NCI-H2171 treated with DMSO at 0.1 percent for 48 hours (cell line): ENCODE measurements at regions not wholly inside any gene's neighbourhood (a gene's known extent, or its start where the extent isn't known, plus 50 kb on each side); places are given as distances from the start of the nearest gene placed in this dataset.
"Not testable (repeated sequence)": the region's sequence is repeated elsewhere in the genome, so short reads cannot be mapped to it uniquely, and the experiment has no call there.

ENCODE experiments used
- DNase-seq: peaks from one replicate; lab custom pipeline; 2025; lab: John Stamatoyannopoulos, UW

GRCh38 chr2:67096886-67097285 is 300.2 kb upstream of the ETAA1 start:
- no peak for DNase-seq

DNA sequence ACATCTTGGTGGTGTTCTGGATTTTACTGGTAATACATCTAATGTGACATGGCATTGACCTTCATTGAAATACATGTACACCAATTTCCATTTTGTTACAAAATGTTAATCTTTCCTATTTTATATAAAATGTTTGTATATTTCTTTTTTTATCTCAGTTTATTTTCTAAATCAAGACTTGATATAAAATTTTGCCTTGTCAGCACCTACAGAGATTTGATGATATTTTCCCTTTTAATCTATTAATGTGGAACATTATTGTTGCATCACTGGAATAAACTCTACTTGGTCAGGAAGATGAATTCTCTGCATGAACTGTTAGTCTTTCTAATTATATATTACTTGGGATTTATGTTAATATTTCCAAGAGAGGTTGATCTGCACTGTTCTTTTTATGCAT is 294.0 kb upstream of the ETAA1 start:
- no peak for DNase-seq

DNA sequence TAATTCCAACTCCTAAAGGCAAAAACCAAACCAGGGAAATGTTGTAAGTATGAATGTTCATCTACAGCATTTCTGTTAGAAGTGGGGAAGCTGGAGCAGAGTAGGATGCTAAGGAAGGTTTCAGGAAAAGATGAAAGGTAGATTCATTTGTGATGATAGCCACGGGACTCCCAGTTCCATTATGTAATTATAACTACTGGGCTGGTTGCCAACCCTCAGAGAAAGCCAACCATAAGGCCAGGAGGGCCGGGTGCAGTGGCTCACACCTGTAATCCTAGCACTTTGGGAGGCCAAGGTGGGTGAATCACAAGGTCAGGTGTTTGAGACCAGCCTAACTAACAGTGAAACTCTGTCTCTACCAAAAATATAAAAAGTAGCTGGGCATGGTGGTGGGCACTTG is 288.9 kb upstream of the ETAA1 start:
- DNase-seq = peak; percentile 63

DNA sequence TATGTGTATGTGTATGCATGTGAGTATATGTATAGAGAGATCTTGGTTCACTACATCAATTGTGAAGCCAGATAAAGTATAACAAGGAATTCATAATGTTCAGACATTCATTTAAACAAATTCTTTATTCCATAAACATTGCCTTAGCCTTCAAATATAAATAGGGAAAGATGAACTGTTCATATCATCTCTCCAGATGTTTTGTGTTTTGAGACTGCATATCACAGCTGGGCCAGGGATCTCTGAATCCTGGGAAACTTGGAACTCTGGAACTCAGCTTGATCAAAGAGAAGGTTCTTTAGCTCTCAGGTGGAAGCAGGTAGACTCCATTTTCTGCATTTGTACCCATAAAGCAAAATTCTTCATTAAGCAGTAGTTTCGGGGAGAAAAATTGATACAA is 272.6 kb upstream of the ETAA1 start:
- no peak for DNase-seq

- DNase-seq = no peak
Measured at GRCh38 chr2:67130531-67131256, 266.4 kb upstream of the ETAA1 start.

- no peak for DNase-seq
Measured at GRCh38 chr2:67131257-67131609, 265.9 kb upstream of the ETAA1 start.

DNA sequence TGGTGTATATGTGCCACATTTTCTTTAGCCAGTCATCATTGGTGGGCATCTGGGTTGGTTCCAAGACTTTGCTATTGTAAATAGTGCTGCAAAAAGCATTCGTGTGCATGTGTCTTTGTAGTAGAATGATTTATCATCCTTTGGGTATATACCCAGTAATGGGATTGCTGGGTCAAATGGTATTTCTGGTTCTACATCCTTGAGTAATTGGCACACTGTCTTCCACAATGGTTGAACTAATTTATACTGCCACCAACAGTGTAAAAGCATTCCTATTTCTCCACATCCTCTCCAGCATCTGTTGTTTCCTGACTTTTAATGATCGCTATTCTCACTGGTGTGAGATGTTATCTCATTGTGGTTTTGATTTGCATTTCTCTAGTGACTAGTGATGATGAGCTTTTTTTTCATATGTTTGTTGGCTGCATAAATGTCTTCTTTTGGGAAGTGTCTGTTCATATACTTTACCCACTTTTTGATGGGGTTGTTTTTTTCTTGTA is 264.6 kb upstream of the ETAA1 start:
- not testable (repeated sequence) for DNase-seq

DNA sequence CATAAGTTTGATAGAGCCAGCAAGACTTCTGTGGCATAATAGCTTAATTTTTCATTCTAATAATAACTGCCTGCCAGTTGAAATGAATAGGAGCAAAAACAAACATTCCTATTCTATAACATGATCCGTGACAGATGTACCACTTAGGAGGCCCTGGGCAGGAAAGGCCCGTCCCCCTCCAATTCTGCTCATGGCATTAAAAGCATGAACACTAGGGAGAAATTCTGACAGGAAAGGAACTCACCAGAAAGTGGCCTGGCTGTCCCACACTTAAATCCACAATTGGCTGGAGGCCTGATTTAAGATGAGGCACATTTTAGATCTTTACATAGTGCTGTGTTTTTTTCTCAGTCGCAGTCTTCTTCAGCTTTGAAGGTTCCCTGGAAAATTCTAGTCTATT is 261.9 kb upstream of the ETAA1 start:
- peak; percentile 43 for DNase-seq

GRCh38 chr2:67137699-67138098 is 259.4 kb upstream of the ETAA1 start:
- no peak for DNase-seq

GRCh38 chr2:67142071-67142470 is 255.1 kb upstream of the ETAA1 start:
- no peak for DNase-seq

- DNase-seq = no peak
Measured at GRCh38 chr2:67142741-67143140, 254.4 kb upstream of the ETAA1 start.

DNA sequence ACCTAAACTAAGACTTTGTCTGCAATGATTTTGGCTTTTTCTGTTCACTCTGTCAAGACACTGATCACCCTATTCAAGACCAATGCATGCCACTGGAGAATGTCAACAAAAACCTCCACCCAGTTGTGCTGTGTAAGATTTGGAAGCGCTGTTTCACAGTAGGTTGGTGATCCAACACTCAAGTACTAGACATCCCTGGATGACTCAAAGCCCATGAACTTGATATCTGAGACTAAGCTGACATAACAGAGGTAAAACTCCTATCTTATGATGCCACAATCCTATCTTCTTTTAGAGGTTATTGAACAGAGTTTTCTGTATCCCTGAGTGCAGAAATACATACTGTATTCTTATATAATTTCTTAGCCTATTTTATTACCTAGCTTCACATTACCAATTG is 251.3 kb upstream of the ETAA1 start:
- no peak for DNase-seq

DNA sequence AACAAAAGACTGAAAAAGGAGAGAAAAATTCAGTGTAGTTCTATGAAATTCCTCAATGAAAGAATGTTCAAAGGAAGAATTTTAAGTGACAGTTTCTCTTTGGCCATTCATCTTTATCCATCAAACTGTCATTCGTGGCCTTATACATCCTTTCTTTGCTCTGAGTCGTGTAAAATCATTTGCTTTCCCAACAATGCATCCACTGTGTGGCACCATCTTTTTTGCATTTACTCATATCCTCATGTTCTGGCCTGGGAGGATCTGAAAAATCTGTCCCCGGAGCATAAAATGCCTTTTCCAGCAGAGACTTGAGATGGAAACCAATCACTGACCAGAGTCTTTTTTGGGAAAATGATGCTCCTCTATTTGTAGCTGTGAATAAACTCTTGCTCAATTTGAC is 240.3 kb upstream of the ETAA1 start:
- no peak for DNase-seq

- DNase-seq = no peak
Measured at GRCh38 chr2:67158718-67159117, 238.4 kb upstream of the ETAA1 start.

- DNase-seq = no peak
Measured at GRCh38 chr2:67159929-67160328, 237.2 kb upstream of the ETAA1 start.

- no peak for DNase-seq
Measured at GRCh38 chr2:67164771-67165522, 232.2 kb upstream of the ETAA1 start.

GRCh38 chr2:67165523-67165990 is 231.6 kb upstream of the ETAA1 start:
- no peak for DNase-seq

DNA sequence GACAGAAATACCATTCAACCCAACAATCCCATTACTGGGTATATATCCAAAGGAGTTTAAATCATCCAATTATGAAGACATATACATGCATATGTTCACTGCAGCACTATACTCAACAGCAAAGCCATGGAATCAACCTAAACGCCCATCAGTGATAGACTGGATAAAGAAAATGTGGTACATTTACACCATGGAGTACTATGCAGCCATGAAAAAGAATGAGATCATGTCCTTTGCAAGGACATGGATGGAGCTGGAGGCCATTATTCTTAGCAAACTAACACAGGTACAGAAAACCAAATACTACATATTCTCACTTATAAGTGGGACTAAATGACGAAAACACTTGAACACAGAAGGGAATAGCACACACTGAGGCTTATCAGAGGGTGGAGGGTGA is 230.6 kb upstream of the ETAA1 start:
- DNase-seq = not testable (repeated sequence)

DNA sequence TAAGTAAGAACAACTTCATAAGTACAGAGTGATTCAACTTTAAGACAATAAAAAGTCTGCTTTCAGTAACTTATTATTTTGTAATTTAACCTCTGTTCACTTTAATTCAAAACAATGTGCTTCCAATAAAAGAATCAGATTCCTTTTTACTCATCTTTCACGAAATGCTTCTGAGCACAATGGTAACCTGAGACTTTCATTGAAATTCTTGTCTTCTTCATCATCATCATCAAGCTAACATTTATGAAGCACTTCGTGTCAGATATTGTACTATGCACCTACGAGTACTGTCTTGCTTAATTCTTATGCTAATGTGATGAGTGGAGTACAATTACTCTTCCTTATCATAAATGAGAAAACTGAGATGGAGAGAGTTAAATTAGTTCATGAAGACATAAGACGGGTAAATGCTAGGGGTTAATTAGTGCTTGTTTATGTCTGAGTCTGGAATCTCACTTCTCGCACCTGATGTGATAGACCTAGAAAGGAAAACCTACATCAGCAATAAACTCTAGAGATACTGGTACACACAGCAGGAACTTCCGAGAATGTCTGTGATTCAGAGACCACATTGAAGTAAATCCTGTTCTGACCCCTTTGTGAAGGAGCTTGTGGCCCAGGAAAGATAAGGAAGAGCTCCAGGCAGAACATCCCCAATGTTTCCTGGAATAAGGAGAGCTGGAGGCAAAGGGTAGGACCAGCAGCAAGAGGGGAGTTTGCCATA is 227.6 kb upstream of the ETAA1 start:
- no peak for DNase-seq

DNA sequence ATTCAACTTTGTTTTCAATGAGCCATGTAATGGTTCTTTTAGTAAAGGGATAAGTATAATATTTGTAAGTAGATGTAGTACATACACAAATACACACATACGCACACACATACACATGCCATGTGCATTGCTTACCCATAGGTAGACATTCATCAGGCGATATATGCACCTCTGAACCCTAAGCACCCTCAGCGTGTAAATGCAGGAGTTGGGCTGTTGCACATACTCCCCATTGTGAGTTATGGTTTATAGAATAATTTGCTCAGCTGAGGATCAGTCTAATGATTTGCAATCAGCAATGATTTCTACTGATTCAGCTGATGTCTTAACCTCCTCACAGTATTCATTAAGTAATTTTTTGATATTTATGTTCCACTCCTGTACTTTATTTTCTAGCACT is 217.6 kb upstream of the ETAA1 start:
- no peak for DNase-seq

DNA sequence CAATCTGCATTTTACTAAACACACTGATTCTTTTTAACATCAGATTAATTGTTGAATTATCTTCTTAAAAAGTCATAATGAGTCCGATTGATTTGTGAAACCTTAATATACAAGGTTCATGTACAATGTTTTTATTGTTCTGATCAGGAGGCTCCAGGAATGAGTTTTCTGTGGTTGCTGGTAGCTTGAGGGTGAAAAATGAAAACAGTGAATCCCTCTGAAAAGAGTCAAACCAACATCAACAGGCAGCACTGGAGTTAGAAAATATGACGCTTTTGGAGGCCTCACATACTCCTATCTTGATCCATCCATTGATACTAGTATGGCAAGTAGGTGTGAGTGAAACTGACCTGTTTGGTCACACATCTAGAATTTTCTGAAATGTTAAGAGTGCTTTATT is 216.3 kb upstream of the ETAA1 start:
- no peak for DNase-seq

GRCh38 chr2:67182884-67183283 is 214.2 kb upstream of the ETAA1 start:
- DNase-seq = no peak

DNA sequence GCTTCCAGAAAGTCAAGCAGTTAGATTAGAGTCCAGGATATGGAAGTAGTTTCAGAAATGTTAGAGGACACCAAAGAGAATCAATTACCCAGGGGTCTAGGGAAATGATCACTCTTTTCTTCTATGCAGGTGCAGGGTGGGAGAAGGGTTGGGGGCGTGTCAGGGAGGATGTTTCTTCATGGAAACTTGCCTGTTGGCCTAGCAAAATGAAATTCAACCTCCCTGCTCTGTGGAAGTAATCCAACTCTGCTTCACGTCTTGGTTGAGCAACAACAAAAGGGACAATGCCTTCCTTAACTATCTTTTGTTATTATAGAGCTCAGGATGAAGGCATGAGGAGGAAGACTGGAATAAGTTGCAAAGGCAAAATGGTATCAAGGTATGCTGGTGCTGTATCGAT is 210.8 kb upstream of the ETAA1 start:
- no peak for DNase-seq
